NCI-H1092 (cell line): ENCODE measurements at regions not wholly inside any gene's neighbourhood (a gene's known extent, or its start where the extent isn't known, plus 50 kb on each side); places are given as distances from the start of the nearest gene placed in this dataset.

Source experiments
- DNase-seq: peaks from one replicate; lab custom pipeline; 2025; lab: John Stamatoyannopoulos, UW

GRCh38 chr7:26049081-26049480 is 102.9 kb upstream of the NFE2L3 start:
- no peak for DNase-seq

GRCh38 chr7:26051021-26051420 is 101.0 kb upstream of the NFE2L3 start:
- DNase-seq: no peak

DNA sequence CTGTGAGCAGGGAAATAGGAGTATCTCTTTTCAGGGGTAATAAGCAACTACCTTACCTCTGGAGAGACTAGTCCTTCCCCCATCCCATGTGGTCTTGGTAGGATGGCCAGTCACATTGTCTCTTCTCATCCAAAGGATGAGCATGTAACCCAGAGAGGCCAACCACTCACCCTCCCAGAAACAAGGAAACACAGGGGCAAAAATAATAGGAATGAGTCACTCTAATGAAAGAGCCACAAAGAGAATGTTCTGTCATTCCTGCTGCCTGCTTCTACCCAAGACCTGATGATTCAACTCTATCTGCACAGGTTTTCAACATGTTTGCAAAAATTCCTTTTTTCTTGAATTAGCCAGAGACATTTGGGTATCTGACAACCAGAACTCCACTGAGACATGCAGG is 99.3 kb upstream of the NFE2L3 start:
- DNase-seq: no peak

GRCh38 chr7:26054386-26054785 is 97.6 kb upstream of the NFE2L3 start:
- DNase-seq: no peak

DNA sequence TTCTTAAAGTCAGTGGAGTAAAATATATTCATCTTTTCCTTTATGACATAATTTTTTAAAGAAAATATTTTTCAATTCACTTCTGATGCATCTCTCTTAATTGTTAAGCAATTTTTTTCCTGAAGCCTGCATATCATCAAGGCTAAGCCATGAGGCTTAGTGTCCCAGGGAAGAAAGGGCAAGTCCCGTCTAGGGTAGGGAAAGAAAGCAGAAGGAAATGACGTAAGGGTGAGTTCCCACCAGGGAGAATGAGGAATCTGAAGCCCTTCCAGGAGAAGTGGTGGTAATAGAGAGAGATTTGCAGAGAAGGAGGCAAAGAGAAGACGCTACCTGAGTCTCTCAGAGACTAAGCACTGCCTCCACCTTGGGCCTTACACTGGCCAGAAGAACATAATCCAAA is 96.8 kb upstream of the NFE2L3 start:
- DNase-seq: no peak

DNA sequence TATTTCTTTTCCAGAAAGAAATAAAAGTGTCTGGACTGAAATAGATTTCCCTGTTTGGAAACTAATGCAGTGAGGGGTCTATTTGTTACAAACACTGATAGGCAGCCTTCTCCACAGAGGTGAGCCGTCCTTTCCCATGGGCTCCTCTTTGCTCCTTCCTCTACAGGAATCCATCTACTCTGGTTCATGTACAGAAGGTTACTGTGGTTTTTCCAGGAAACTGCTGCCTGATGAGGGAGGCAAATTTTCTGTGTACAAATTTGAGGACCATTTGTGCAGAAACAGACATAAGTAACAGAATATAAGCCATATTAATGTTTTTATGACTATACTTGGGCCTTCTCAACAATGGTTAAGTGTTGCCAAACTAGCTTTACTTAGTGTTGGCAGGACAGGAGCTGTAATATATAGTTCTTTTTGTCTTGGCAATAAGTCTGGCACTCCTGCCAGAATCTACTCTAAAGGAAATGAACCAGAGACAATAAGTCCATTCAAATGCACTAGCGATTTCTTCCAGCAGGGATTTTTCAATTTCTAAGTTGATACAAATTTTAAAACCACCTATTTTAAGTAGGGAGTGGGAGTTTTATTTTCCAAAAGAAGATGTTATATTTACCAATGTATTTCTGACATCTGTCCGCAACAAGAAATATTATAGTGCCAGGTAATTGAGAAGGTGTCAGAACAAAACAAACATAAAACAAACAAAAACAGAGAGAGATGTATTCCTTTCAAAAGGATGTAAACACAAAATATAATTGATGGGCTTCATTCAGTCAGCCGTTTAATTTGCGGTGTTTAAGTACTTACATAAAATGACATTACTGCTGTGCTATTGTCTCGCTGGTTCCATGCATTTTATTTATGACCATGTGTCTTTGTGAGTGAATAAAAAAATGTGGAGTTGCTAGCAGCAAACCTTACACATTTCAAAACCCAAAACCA is 91.0 kb upstream of the NFE2L3 start:
- DNase-seq: peak; percentile 68

DNA sequence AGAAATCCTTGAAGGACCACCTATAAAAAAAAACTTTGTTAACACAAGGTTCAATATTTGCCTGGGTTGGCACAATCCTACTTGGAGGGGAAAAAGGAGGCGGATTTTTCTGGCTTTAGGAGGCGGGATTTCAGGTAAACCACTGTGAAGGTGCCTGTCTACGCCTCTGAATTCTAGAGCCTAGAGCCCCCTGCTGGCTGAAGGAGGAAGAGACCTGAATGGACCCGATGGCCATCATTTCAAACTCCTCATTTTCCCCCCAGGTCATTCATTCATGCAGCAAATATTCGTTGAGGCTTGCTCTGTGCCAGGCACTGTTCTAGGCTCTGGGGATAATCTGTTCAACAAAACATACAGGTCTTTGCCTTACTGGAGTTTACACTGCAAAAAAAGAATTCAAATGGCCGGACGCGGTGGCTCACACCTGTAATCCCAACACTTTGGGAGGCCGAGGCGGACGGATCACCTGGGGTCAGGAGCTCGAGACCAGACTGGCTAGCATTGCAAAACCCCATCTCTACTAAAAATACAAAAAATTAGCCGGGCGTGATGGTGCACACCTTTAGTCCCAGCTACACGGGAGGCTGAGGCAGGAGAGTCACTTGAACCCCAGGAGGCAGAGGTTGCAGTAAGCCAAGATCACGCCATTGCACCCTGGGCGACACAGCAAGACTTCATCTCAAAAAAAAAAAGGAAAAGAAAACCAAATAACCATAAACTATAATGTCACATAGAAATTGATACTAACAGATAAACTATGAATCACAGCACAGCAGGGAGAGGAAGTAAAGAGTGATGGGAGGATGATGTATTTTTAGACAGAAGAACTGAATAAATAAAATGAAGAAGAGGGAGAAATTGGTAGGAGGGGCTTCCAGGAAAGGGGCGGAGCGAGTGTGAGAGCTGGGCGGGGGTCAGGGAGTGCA is 90.1 kb upstream of the NFE2L3 start:
- DNase-seq: peak; percentile 84

GRCh38 chr7:26065652-26066051 is 86.3 kb upstream of the NFE2L3 start:
- DNase-seq: no peak

- DNase-seq: no peak
Observed at GRCh38 chr7:26066736-26067135, 85.3 kb upstream of the NFE2L3 start.

DNA sequence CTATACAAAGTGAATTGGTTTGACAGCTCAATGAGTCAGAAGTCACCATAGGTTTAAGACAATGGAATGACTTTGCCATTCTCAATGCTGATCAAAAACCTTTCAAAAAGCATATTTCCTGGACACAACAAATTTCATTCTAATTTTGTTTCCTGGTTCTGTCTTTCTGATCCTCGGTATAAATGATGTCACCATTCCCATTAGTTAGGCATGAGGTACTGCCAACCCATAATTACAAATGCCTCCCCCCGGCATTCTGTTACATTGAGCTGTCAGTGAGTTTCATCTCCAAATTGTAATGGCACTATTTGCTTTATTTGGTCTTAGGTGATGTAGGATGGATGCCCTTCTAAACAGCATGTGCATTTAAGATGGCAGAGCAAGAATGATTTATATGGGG is 81.7 kb upstream of the NFE2L3 start:
- no peak for DNase-seq

DNA sequence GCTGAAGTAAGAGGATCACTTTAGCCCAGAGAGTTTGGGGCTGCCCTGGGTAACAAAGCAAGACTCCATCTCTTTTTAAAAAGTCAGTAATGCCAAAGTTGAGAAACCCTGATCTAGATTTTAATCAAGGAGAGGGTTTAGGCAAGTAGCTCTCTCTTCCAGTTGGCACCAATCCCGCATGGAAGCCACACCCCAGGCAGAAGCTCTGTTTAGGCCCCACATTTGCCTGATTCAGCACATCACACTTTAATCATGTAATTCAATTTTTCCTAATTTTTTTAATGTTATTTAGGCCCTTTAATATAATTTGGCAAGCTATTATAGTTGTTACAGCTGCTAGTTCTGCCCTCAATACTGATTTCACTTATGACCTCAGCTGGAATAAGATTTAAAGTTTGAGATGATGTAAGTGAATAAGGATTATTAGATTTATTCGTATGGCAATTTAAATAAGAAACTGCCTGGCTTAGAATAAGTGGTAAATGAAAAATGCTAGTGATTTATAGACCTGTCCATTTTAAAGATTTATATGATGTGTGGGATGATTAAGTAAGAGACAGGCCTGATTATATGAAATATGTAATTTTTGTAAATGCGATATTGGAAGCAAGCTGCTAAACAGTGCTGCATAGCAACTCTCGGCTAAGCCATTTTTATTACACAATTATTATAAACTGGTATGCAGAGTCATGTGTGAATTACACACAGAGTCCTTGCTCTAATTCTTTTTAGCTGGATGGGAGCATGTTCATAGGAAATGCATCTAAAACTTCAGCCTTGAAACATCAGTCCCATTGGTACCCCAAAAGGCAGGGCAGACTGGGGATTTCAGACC is 80.2 kb upstream of the NFE2L3 start:
- DNase-seq: no peak

DNA sequence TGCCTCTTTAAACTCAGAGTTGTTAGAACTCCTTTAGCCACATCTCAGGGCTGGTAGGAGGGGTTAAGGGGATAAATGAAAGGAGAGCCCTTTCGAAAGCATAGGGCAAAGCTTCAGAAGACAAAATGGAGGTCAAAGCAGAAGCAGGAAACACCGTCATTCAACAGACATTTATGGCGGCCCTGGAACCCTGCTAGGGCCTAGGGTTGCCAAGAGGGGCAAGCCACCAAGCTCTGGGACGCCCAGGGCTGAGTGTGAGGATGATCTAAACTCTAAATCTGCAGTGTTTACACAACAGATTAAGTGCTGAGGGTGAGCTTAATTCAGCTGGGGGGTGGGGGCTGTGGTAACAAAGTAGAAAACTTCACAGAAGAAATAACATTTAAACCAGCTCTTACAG is 79.0 kb upstream of the NFE2L3 start:
- DNase-seq: no peak

GRCh38 chr7:26074919-26075318 is 77.1 kb upstream of the NFE2L3 start:
- DNase-seq: no peak

GRCh38 chr7:26076691-26077090 is 75.3 kb upstream of the NFE2L3 start:
- no peak for DNase-seq

DNA sequence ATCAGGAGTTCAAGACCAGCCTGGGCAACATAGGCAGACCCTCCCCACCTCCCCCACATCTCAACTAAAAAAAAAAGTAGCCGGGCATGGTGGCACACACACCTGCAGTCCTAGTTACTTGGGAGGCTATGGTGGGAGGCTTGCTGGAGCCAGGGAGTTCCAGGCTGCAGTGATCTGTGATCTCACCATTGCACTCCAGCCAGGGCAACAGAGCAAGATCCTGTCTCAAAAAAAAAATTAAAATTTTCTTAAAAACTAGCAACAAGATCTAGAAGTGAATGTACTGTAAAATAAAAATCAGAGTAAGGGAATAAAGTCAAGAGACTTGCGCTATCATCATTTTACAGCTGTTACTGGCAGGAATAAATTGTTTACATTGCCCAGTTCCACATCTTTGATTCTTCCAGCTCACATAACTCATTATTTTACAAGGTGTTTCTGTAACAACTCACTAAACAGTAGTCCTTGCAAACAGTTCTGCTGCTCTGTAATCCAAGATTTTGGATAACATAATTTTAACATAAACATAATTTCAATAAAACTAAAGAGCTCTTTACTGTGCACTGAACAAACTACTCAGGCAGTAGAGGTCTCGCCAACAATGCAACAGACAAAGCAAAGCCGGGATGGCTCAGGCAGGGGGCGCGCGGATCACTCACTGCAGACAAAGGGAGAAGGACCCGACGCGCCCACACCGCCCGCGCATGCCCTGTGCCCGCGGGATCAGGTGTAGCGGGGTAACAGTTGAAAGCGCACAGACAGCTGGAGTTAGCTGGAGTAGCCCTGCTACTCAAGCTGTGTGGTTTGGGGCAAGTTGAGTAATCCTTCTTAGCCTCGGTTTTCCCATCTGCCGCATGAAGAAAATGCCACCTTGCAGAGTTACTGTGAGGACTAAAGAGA is 73.3 kb upstream of the NFE2L3 start:
- peak; percentile 90 for DNase-seq

DNA sequence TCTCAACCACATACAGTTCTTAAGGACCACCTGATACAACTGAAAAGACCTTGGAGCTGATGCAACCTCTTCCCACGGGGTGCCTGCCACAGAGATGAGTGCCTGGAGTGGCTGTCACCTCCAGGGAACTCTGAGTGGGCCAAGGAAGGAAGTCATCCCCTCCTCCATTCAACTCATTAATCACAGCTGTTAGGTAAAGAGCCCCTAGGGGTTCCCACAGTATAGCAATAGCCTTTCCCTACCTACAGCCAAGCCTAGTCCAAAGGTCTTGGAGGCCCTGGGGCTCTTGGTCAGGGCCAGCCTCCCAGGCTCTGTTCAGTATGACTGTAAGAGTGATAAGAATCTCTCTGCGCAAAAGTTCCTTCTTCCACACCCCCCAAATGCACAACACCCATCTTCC is 70.4 kb upstream of the NFE2L3 start:
- DNase-seq: no peak

DNA sequence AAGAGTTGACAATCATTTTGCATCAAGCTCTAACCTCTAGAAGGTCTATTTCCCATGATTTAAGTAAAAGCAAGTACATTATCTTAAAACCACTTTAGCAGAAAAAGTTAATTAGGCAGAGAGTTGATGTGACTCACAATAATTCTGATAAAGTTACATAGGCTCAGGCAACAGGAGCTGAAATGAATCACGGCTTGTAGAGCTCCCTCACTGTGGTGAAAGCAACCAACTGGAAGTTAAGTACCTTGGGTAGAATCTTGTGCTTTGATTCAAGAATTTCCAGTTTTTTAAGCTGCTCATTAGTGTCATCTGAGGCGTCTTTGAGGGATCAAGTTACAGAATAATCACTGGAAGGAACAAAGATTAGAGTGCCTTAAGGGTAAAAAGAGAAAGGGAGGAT is 68.9 kb upstream of the NFE2L3 start:
- no peak for DNase-seq

- no peak for DNase-seq
Observed at GRCh38 chr7:26084418-26084817, 67.6 kb upstream of the NFE2L3 start.

DNA sequence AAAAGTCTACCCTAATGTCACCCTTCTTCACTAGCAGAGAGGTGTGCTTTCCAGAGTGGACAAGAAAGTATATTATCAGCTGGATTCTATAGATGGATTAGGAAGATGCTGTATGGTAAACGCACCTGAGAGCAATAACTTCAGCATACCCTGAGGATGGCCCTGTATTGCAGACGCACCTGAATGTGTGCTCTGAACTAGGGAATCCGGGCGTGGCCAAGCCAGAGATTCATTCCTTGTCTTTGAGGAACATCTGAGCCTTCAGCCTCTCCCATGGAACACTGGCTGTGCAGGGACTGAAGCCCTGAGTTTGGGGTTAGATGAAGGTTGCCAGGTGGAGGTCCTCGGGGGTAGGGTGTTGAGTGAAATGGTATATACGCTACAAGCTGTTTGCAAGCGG is 66.2 kb upstream of the NFE2L3 start:
- DNase-seq: no peak

DNA sequence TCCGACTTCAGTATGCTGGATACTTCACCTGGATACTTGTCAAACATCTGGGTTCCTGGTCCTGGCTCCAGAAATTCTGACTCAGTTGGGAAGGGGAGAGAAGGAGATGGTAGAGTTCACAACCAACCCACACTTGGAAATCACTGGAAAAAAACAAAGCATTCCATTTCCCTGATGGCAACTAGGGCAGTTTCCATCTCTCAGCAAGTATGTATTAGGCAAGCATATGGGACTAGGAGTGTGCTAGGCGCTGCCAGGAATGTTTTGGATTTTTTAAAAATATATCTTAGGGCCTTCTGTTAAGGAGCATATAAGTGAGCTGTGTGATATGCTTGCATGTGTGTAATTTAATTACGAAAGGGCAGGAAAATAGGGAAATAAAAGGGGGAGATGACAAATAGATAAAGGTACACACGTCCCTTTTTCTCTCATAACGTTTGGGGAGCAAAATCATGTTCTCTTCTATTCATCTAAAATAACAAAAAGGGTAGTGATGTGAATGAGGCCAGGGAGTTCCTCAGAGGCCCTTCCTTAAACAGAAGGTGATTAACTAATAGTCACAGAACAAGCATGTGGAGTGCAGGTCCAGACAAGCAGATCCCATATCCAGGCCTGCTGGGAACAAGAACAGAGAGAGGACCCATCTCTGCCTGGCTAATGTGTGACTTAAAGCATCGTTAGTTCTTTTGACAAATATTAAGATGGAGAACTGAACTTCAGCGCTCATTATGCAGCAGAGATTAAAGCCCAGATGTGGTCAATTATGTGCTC is 64.5 kb upstream of the NFE2L3 start:
- DNase-seq: no peak
